ENCODE measurements at regions not wholly inside any gene's neighbourhood (a gene's known extent, or its start where the extent isn't known, plus 50 kb on each side); places are given as distances from the start of the nearest gene placed in this dataset.
A peak's percentile ranks its signal among the peaks of the same experiment; 100 is the strongest.
"Not testable (repeated sequence)": the region's sequence is repeated elsewhere in the genome, so short reads cannot be mapped to it uniquely, and the experiment has no call there.

DNA sequence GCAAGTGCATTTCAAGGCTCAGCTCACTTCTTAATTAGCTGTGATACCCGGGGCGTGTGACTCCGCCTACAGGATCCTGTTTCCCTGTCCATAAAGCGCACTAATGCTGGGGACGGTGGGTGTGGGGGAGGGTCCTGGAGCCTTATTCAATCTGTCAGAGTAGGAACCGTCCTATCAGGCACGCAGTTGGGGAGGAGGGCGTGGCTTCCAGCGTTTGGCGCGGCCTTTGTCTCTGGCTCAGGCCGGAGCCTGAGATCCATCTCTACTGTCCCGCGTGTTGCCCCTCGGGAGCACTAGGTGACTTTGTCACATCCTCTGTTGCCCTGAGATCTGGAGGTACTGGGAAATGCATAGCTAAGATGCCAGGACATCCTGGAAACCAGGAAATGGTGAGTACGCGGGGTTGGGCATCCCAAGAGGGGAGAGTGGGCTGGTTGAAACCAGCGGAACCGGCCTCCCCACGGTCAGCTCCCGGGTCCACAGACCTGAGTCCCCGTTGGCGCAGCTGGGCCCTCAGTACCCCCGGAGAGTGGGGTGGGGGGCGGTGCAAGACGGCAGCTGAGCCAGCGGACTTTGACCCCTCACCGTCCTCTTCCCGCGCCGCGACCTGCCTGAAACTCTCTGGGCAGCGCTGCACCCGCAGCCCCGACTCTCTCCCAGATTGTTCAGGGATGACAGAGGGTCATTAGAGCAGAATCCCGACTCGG lies 104.4 kb upstream of the ZNF92 start:
- DNase-seq (peak in 3 of 6 donors; percentile 7 to 24 (median 23)), FAIRE-seq (no peak), ATAC-seq (peak in 3 of 4 donors; percentile 57 to 89 (median 70))
- intact Hi-C loops (cut with DNase I): no loop called here
- H3K4me1 ChIP-seq: peaks cover 0 to 4% (median 0%) of the 10 kb centered on the region in 3 donors
- WGBS, 2 donors: 5 to 7% methylated on average over 29 to 37 of the region's 37 CpGs
- H3K4me3 ChIP-seq: peak overlapping the region in 3 of 4 donors; percentile 5 to 35 (median 16)
- H3K27me3 ChIP-seq: peaks cover 4 to 30% (median 7%) of the 10 kb centered on the region in 4 donors
- H3K27ac ChIP-seq: no peak overlapping the region
- H3K36me3 ChIP-seq: no peaks in the 10 kb centered on the region
- TF ChIP-seq, protein P1, sequence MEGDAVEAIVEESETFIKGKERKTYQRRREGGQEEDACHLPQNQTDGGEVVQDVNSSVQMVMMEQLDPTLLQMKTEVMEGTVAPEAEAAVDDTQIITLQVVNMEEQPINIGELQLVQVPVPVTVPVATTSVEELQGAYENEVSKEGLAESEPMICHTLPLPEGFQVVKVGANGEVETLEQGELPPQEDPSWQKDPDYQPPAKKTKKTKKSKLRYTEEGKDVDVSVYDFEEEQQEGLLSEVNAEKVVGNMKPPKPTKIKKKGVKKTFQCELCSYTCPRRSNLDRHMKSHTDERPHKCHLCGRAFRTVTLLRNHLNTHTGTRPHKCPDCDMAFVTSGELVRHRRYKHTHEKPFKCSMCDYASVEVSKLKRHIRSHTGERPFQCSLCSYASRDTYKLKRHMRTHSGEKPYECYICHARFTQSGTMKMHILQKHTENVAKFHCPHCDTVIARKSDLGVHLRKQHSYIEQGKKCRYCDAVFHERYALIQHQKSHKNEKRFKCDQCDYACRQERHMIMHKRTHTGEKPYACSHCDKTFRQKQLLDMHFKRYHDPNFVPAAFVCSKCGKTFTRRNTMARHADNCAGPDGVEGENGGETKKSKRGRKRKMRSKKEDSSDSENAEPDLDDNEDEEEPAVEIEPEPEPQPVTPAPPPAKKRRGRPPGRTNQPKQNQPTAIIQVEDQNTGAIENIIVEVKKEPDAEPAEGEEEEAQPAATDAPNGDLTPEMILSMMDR (IDR thresholded peaks at IDR 0.05): no peak
- no peaks in the 10 kb centered on the region for H3K9me3 ChIP-seq

DNA sequence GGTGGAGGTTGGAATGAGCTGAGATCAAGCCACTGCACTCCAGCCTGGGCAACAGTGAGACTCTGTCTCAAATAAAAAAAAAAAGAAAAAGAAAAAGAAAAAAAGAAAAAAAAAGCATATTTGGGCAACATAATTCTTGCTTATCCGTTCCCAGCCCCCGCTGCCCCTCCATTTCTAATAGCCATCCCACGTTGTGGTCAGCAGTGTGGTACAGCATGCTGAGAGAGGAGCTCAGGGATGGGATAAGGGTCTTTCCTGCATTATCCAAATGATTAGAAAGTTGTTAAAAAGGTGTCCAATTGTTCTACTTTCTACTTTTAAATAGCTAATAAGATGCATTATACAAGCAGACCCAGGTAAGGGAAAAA lies 104.9 kb upstream of the ZNF92 start:
- ATAC-seq (no peak), FAIRE-seq (no peak), DNase-seq (no peak)
- intact Hi-C loops (cut with DNase I): no loop called here
- H3K27me3 ChIP-seq: peaks cover 4 to 30% (median 7%) of the 10 kb centered on the region in 4 donors
- TF ChIP-seq, protein P1 (IDR thresholded peaks at IDR 0.05): no peak
- H3K27ac ChIP-seq: no peak overlapping the region
- no peaks in the 10 kb centered on the region for H3K9me3 ChIP-seq
- no peaks in the 10 kb centered on the region for H3K36me3 ChIP-seq
- 49 to 55% methylated on average over 3 of the region's 3 CpGs for WGBS, 2 donors
- peaks cover 0 to 4% (median 0%) of the 10 kb centered on the region in 3 donors for H3K4me1 ChIP-seq
- H3K4me3 ChIP-seq: peak overlapping the region in 1 of 4 donors; percentile 35

DNA sequence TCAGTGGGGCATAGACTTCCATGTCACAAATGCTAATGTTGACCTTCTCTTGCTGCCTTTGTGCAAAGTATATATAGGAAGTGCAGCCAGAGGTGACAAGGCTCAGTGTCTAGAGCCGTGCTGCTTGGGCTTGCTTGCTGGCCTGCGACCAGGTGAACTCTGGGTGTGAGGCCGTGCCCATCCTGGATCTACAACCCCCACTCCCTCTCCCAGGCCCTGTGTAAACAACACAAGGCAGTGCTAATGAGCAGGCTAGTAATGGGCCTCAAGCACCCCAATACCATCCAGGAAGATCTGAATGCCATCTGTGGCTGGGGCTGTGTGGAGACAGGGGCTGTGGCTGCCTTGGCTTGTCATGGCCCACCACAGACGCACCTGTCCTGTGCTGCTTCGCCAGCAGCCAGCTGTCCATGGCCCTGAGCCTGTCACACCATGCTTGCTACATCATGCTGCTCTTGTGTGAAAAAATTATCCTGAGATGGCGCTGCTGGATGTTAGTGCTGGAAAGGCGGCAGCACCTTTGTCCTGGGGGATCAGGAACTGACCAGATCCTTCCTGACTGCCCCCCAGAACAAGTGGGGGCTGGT lies 107.6 kb upstream of the ZNF92 start:
- Histone ChIP-seq H3K4me3 (no peak overlapping the region), H3K9me3 (no peaks in the 10 kb centered on the region), H3K27me3 (peaks cover 0 to 9% (median 4%) of the 10 kb centered on the region in 4 donors), H3K4me1 (peaks cover 0 to 4% (median 0%) of the 10 kb centered on the region in 3 donors), H3K36me3 (no peaks in the 10 kb centered on the region), H3K27ac (no peak overlapping the region)
- WGBS, 2 donors: 54 to 71% methylated on average over 7 of the region's 7 CpGs
- intact Hi-C loops (cut with DNase I): no loop called here
- TF ChIP-seq, protein P1 (IDR thresholded peaks at IDR 0.05): no peak
- FAIRE-seq: no peak
- no peak for ATAC-seq
- no peak for DNase-seq

- no peak for ATAC-seq
- DNase-seq: no peak
- Histone ChIP-seq H3K36me3 (no peaks in the 10 kb centered on the region), H3K27me3 (no peaks in the 10 kb centered on the region), H3K9me3 (no peaks in the 10 kb centered on the region), H3K4me1 (no peaks in the 10 kb centered on the region), H3K27ac (no peak overlapping the region), H3K4me3 (no peak overlapping the region)
- FAIRE-seq: no peak
- 74% methylated on average over 5 of the region's 5 CpGs for WGBS, 2 donors
- intact Hi-C loops (cut with DNase I): no loop called here
- TF ChIP-seq, protein P1 (IDR thresholded peaks at IDR 0.05): no peak
These were observed 109.4 kb upstream of the ZNF92 start for GRCh38 chr7:65264258-65264657.

DNA sequence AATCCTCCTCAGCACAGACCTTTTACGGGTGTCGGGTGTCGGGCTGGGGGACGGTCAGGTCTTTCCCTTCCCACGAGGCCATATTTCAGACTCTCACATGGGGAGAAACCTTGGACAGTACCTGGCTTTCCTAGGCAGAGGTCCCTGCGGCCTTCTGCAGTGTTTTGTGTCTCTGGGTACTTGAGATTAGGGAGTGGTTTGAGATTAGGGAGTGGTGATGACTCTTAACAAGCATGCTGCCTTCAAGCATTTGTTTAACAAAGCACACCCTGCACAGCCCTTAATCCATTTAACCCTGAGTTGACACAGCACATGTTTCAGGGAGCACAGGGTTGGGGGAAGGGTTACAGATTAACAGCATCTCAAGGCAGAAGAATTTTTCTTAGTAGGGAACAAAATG lies 113.0 kb upstream of the ZNF92 start:
- H3K27me3 ChIP-seq; H3K4me3 ChIP-seq; intact Hi-C loops (cut with DNase I); ATAC-seq; H3K27ac ChIP-seq; H3K9me3 ChIP-seq; FAIRE-seq; DNase-seq; H3K4me1 ChIP-seq; H3K36me3 ChIP-seq: not testable (repeated sequence)
- 24 to 32% methylated on average over 3 to 6 of the region's 6 CpGs for WGBS, 2 donors

GRCh38 chr7:65259864-65260525 lies 113.7 kb upstream of the ZNF92 start:
- H3K36me3 ChIP-seq; H3K4me3 ChIP-seq; H3K9me3 ChIP-seq; DNase-seq; H3K27me3 ChIP-seq; H3K4me1 ChIP-seq; FAIRE-seq; ATAC-seq; intact Hi-C loops (cut with DNase I); H3K27ac ChIP-seq: not testable (repeated sequence)
- WGBS, 2 donors: 40 to 43% methylated on average over 6 to 8 of the region's 10 CpGs

Measured in pancreas (tissue), 10 donors.